ENCODE measurements at regions not wholly inside any gene's neighbourhood (a gene's known extent, or its start where the extent isn't known, plus 50 kb on each side); places are given as distances from the start of the nearest gene placed in this dataset.

- no peaks in the 10 kb centered on the region for H3K27me3 Mint-ChIP-seq (ENCODE audit: insufficient read depth)
Observed at GRCh38 chr16:8271344-8271743, 319.0 kb downstream of the TMEM114 start.

GRCh38 chr16:8262299-8262698 lies 328.0 kb downstream of the TMEM114 start:
- Mint-ChIP-seq H3K4me3 (no peak overlapping the region), H3K9me3 (no peaks in the 10 kb centered on the region), H3K4me1 (ENCODE audit: low read depth) (no peaks in the 10 kb centered on the region), H3K36me3 (ENCODE audit: low read depth) (no peaks in the 10 kb centered on the region), H3K27ac (no peak overlapping the region), H3K27me3 (ENCODE audit: insufficient read depth) (no peaks in the 10 kb centered on the region)
- intact Hi-C loops (cut with micrococcal nuclease): no loop called here
- DNase-seq (ENCODE audit: low spot score): no peak

More at GRCh38 chr16:8271344-8271743, 319.0 kb downstream of the TMEM114 start:
- H3K4me1 Mint-ChIP-seq (ENCODE audit: low read depth): no peaks in the 10 kb centered on the region
- no peak overlapping the region for H3K27ac Mint-ChIP-seq
- no peaks in the 10 kb centered on the region for H3K36me3 Mint-ChIP-seq (ENCODE audit: low read depth)
- H3K4me3 Mint-ChIP-seq: no peak overlapping the region
- H3K9me3 Mint-ChIP-seq: peaks cover 12% of the 10 kb centered on the region
- no peak for DNase-seq (ENCODE audit: low spot score)
- intact Hi-C loops (cut with micrococcal nuclease): no loop called here

GRCh38 chr16:8260140-8260539 lies 330.2 kb downstream of the TMEM114 start:
- intact Hi-C loops (cut with micrococcal nuclease): no loop called here
- Mint-ChIP-seq H3K4me1 (ENCODE audit: low read depth) (no peaks in the 10 kb centered on the region), H3K36me3 (ENCODE audit: low read depth) (no peaks in the 10 kb centered on the region), H3K27ac (no peak overlapping the region), H3K27me3 (ENCODE audit: insufficient read depth) (no peaks in the 10 kb centered on the region), H3K9me3 (no peaks in the 10 kb centered on the region), H3K4me3 (no peak overlapping the region)
- no peak for DNase-seq (ENCODE audit: low spot score)

- DNase-seq (ENCODE audit: low spot score): no peak
- intact Hi-C loops (cut with micrococcal nuclease): no loop called here
- no peak overlapping the region for H3K4me3 Mint-ChIP-seq
- no peaks in the 10 kb centered on the region for H3K36me3 Mint-ChIP-seq (ENCODE audit: low read depth)
- H3K27ac Mint-ChIP-seq: no peak overlapping the region
- H3K27me3 Mint-ChIP-seq (ENCODE audit: insufficient read depth): no peaks in the 10 kb centered on the region
- no peaks in the 10 kb centered on the region for H3K4me1 Mint-ChIP-seq (ENCODE audit: low read depth)
- H3K9me3 Mint-ChIP-seq: no peaks in the 10 kb centered on the region
Observed at GRCh38 chr16:8258523-8258922, 331.8 kb downstream of the TMEM114 start.

GRCh38 chr16:8257561-8257960 lies 332.8 kb downstream of the TMEM114 start:
- Mint-ChIP-seq H3K27me3 (ENCODE audit: insufficient read depth) (no peaks in the 10 kb centered on the region), H3K9me3 (no peaks in the 10 kb centered on the region), H3K27ac (no peak overlapping the region), H3K4me3 (no peak overlapping the region), H3K4me1 (ENCODE audit: low read depth) (no peaks in the 10 kb centered on the region), H3K36me3 (ENCODE audit: low read depth) (no peaks in the 10 kb centered on the region)
- DNase-seq (ENCODE audit: low spot score): no peak
- intact Hi-C loops (cut with micrococcal nuclease): no loop called here

- intact Hi-C loops (cut with micrococcal nuclease): no loop called here
- no peaks in the 10 kb centered on the region for H3K27me3 Mint-ChIP-seq (ENCODE audit: insufficient read depth)
Observed at GRCh38 chr16:8254405-8254804, 335.9 kb downstream of the TMEM114 start.

GRCh38 chr16:8253718-8254117 lies 336.6 kb downstream of the TMEM114 start:
- H3K4me1 Mint-ChIP-seq (ENCODE audit: low read depth): no peaks in the 10 kb centered on the region
- no peak for DNase-seq (ENCODE audit: low spot score)
- no peaks in the 10 kb centered on the region for H3K27me3 Mint-ChIP-seq (ENCODE audit: insufficient read depth)
- H3K36me3 Mint-ChIP-seq (ENCODE audit: low read depth): no peaks in the 10 kb centered on the region
- H3K9me3 Mint-ChIP-seq: no peaks in the 10 kb centered on the region
- no peak overlapping the region for H3K27ac Mint-ChIP-seq
- no peak overlapping the region for H3K4me3 Mint-ChIP-seq
- intact Hi-C loops (cut with micrococcal nuclease): no loop called here

More at GRCh38 chr16:8254405-8254804, 335.9 kb downstream of the TMEM114 start:
- Mint-ChIP-seq H3K9me3 (no peaks in the 10 kb centered on the region), H3K4me1 (ENCODE audit: low read depth) (no peaks in the 10 kb centered on the region), H3K4me3 (no peak overlapping the region), H3K27ac (no peak overlapping the region), H3K36me3 (ENCODE audit: low read depth) (no peaks in the 10 kb centered on the region)
- DNase-seq (ENCODE audit: low spot score): no peak

GRCh38 chr16:8251727-8252126 lies 338.6 kb downstream of the TMEM114 start:
- Mint-ChIP-seq H3K36me3 (ENCODE audit: low read depth) (no peaks in the 10 kb centered on the region), H3K9me3 (no peaks in the 10 kb centered on the region), H3K27me3 (ENCODE audit: insufficient read depth) (no peaks in the 10 kb centered on the region), H3K4me1 (ENCODE audit: low read depth) (no peaks in the 10 kb centered on the region), H3K27ac (no peak overlapping the region), H3K4me3 (no peak overlapping the region)
- intact Hi-C loops (cut with micrococcal nuclease): no loop called here
- DNase-seq (ENCODE audit: low spot score): no peak

GRCh38 chr16:8251298-8251697 lies 339.0 kb downstream of the TMEM114 start:
- no peaks in the 10 kb centered on the region for H3K4me1 Mint-ChIP-seq (ENCODE audit: low read depth)
- H3K27me3 Mint-ChIP-seq (ENCODE audit: insufficient read depth): no peaks in the 10 kb centered on the region
- DNase-seq (ENCODE audit: low spot score): no peak
- H3K9me3 Mint-ChIP-seq: no peaks in the 10 kb centered on the region
- intact Hi-C loops (cut with micrococcal nuclease): no loop called here
- H3K4me3 Mint-ChIP-seq: no peak overlapping the region
- H3K27ac Mint-ChIP-seq: no peak overlapping the region
- H3K36me3 Mint-ChIP-seq (ENCODE audit: low read depth): no peaks in the 10 kb centered on the region

GRCh38 chr16:8247993-8248392 lies 342.3 kb downstream of the TMEM114 start:
- no peaks in the 10 kb centered on the region for H3K36me3 Mint-ChIP-seq (ENCODE audit: low read depth)
- no peaks in the 10 kb centered on the region for H3K27me3 Mint-ChIP-seq (ENCODE audit: insufficient read depth)
- no peak overlapping the region for H3K27ac Mint-ChIP-seq
- no peak overlapping the region for H3K4me3 Mint-ChIP-seq
- DNase-seq (ENCODE audit: low spot score): no peak
- no peaks in the 10 kb centered on the region for H3K9me3 Mint-ChIP-seq
- intact Hi-C loops (cut with micrococcal nuclease): no loop called here
- no peaks in the 10 kb centered on the region for H3K4me1 Mint-ChIP-seq (ENCODE audit: low read depth)

- no peaks in the 10 kb centered on the region for H3K4me1 Mint-ChIP-seq (ENCODE audit: low read depth)
- H3K4me3 Mint-ChIP-seq: no peak overlapping the region
- no peaks in the 10 kb centered on the region for H3K36me3 Mint-ChIP-seq (ENCODE audit: low read depth)
- H3K27me3 Mint-ChIP-seq (ENCODE audit: insufficient read depth): no peaks in the 10 kb centered on the region
- H3K9me3 Mint-ChIP-seq: no peaks in the 10 kb centered on the region
- no peak overlapping the region for H3K27ac Mint-ChIP-seq
- intact Hi-C loops (cut with micrococcal nuclease): no loop called here
- DNase-seq (ENCODE audit: low spot score): no peak
Observed at GRCh38 chr16:8243981-8244380, 346.3 kb downstream of the TMEM114 start.

GRCh38 chr16:8241408-8241807 lies 348.9 kb downstream of the TMEM114 start:
- H3K27me3 Mint-ChIP-seq (ENCODE audit: insufficient read depth): no peaks in the 10 kb centered on the region
- peaks cover 9% of the 10 kb centered on the region for H3K9me3 Mint-ChIP-seq
- intact Hi-C loops (cut with micrococcal nuclease): no loop called here
- H3K4me3 Mint-ChIP-seq: no peak overlapping the region
- H3K4me1 Mint-ChIP-seq (ENCODE audit: low read depth): no peaks in the 10 kb centered on the region
- H3K27ac Mint-ChIP-seq: no peak overlapping the region
- DNase-seq (ENCODE audit: low spot score): no peak
- H3K36me3 Mint-ChIP-seq (ENCODE audit: low read depth): no peaks in the 10 kb centered on the region

- Mint-ChIP-seq H3K4me1 (ENCODE audit: low read depth) (no peaks in the 10 kb centered on the region), H3K36me3 (ENCODE audit: low read depth) (no peaks in the 10 kb centered on the region), H3K9me3 (peaks cover 20% of the 10 kb centered on the region), H3K27me3 (ENCODE audit: insufficient read depth) (no peaks in the 10 kb centered on the region), H3K27ac (no peak overlapping the region), H3K4me3 (no peak overlapping the region)
- no peak for DNase-seq (ENCODE audit: low spot score)
- intact Hi-C loops (cut with micrococcal nuclease): no loop called here
Observed at GRCh38 chr16:8239443-8239842, 350.9 kb downstream of the TMEM114 start.

GRCh38 chr16:8237452-8237851 lies 352.9 kb downstream of the TMEM114 start:
- DNase-seq (ENCODE audit: low spot score): no peak
- no peak overlapping the region for H3K27ac Mint-ChIP-seq
- H3K9me3 Mint-ChIP-seq: peaks cover 26% of the 10 kb centered on the region
- H3K27me3 Mint-ChIP-seq (ENCODE audit: insufficient read depth): no peaks in the 10 kb centered on the region
- H3K4me1 Mint-ChIP-seq (ENCODE audit: low read depth): no peaks in the 10 kb centered on the region
- H3K4me3 Mint-ChIP-seq: no peak overlapping the region
- intact Hi-C loops (cut with micrococcal nuclease): no loop called here
- no peaks in the 10 kb centered on the region for H3K36me3 Mint-ChIP-seq (ENCODE audit: low read depth)
